ENCODE measurements at regions not wholly inside any gene's neighbourhood (a gene's known extent, or its start where the extent isn't known, plus 50 kb on each side); places are given as distances from the start of the nearest gene placed in this dataset.

DNA sequence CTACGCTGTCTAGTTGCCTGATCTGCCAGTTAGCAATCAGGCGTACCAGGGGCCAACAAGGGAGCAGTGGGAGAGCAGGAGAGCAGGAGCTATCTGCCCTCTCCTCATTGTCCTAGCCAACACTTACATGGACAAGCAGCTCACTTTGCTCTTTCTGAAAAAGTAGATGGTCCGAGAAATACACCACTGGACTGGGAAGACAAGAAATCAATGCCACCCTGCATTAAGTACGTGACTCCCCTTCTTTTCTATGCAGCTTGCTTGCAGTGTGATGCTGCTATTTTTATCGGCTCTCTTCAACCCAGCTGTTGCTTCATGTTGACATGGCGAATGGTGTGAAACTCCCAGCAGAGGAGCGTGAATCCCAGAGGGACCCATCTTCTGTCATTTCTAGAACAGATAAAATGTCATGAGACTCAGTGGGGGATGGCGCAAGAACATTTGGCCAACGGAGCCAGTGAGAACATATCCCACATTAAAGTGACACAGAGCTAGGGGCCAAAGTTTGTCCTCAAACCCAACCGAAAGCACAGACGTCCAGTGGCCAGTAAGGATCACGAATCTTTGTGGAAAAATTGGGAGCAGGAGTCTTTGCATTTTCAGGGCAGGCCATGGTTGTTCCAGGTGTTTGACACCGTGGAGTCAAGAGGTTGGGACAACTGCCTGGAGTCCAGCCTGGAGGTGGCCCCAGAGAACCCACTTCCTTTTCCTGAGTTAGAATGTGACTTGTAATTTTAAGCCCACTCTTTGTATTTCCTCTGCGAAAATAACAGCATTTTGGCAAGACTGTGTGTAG lies 53.7 kb upstream of the MEF2A start:
- TF ChIP-seq, protein P1, sequence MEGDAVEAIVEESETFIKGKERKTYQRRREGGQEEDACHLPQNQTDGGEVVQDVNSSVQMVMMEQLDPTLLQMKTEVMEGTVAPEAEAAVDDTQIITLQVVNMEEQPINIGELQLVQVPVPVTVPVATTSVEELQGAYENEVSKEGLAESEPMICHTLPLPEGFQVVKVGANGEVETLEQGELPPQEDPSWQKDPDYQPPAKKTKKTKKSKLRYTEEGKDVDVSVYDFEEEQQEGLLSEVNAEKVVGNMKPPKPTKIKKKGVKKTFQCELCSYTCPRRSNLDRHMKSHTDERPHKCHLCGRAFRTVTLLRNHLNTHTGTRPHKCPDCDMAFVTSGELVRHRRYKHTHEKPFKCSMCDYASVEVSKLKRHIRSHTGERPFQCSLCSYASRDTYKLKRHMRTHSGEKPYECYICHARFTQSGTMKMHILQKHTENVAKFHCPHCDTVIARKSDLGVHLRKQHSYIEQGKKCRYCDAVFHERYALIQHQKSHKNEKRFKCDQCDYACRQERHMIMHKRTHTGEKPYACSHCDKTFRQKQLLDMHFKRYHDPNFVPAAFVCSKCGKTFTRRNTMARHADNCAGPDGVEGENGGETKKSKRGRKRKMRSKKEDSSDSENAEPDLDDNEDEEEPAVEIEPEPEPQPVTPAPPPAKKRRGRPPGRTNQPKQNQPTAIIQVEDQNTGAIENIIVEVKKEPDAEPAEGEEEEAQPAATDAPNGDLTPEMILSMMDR (IDR thresholded peaks at IDR 0.05), result no peak
- no peak for TF ChIP-seq POLR2AphosphoS5 (IDR thresholded peaks at IDR 0.05)
